AG10803 (cell line): ENCODE measurements at regions not wholly inside any gene's neighbourhood (a gene's known extent, or its start where the extent isn't known, plus 50 kb on each side); places are given as distances from the start of the nearest gene placed in this dataset.

ENCODE experiments used
- DNase-seq: peaks from one replicate; pipeline ENCODE4 v3.0.0; 2010; ENCODE audit warnings: low read depth
- H3K4me3 ChIP-seq: 2 replicates; pipeline ENCODE4 v1.5.1; 2011; ENCODE audit warnings: mild to moderate bottlenecking, low read length, control low read depth
- TF ChIP-seq, protein P1 (sequence below): conservative IDR thresholded peaks from 2 replicates; pipeline ENCODE4 v1.5.1; 2011; ENCODE audit warnings: mild to moderate bottlenecking, low read length, control low read depth, inconsistent platforms

DNA sequence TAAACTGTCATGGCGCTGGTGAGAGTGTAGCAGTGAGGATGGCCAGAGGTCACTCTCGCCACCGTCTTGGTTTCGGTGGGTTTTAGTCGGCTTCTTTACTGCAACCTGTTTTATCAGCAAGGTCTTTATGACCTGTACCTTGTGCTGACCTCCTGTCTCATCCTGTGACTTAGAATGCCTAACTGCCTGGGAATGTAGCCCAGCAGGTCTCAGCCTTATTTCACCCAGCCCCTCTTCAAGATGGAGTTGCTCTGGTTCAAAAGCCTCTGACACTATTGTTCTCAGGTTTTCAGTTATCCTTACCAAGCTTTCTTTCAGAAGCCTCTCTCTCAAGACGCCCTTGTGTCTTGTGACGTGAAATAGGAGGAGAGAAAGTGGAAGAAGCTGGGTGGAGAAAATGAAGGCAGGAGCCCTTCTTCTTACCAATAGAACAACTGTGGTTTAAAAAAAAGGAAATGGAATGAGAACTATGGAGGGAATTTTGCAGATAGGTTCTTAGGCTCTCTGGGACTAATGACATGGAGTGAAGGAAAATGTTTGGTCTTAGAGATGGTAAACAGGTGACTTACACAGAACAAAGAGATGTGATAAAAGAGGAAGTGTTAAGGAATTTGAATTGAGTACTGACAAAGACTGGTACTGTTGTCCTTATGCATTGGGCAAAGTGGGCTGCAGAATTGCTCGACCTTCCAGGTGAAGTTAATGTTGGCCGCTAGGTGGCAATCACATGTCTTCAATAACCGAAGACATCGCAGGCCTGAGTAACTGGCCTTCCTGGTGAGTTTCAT is 133.3 kb upstream of the RAI14 start:
- H3K4me3 ChIP-seq = no peak overlapping the region
- DNase-seq = peak; percentile 87
- TF ChIP-seq, protein P1, sequence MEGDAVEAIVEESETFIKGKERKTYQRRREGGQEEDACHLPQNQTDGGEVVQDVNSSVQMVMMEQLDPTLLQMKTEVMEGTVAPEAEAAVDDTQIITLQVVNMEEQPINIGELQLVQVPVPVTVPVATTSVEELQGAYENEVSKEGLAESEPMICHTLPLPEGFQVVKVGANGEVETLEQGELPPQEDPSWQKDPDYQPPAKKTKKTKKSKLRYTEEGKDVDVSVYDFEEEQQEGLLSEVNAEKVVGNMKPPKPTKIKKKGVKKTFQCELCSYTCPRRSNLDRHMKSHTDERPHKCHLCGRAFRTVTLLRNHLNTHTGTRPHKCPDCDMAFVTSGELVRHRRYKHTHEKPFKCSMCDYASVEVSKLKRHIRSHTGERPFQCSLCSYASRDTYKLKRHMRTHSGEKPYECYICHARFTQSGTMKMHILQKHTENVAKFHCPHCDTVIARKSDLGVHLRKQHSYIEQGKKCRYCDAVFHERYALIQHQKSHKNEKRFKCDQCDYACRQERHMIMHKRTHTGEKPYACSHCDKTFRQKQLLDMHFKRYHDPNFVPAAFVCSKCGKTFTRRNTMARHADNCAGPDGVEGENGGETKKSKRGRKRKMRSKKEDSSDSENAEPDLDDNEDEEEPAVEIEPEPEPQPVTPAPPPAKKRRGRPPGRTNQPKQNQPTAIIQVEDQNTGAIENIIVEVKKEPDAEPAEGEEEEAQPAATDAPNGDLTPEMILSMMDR = peak; percentile 79

DNA sequence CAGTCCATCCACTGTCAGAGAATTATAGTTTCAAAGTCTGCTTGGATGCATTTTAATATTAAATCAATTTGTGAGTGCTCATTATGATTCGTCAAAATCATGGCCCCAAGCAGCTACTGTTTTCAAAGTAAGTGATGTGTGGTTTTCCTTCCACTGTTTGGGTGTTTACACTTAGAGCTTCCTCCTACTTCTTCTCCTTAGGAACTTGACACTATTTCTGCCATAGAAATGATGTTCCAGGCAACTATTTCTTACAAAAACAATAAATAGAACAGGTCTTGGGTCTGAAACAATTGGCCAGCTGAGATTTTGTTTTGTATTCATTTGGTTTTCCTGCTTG is 132.8 kb upstream of the RAI14 start:
- no peak for DNase-seq
- H3K4me3 ChIP-seq = no peak overlapping the region
- TF ChIP-seq, protein P1 = no peak

DNA sequence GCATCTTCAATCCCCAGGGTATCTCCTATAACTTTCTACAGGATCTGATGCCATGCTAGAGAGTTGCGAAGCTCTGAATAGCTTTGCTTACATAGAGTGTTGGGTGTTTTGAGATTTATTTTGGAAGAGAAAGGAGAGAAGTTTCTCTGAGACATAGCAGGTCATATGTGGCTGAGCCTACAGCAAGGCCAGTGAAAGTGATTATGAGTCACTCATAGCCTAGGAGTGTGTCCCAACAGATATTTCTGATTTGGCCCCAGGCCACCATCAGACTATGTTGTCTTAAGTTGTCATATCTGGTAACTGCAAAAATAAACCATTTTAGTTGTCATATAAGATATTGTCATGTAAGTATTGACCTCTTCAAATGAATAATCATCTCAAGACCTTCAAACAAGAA is 132.0 kb upstream of the RAI14 start:
- TF ChIP-seq, protein P1 = no peak
- DNase-seq = peak; percentile 81
- H3K4me3 ChIP-seq = no peak overlapping the region

DNA sequence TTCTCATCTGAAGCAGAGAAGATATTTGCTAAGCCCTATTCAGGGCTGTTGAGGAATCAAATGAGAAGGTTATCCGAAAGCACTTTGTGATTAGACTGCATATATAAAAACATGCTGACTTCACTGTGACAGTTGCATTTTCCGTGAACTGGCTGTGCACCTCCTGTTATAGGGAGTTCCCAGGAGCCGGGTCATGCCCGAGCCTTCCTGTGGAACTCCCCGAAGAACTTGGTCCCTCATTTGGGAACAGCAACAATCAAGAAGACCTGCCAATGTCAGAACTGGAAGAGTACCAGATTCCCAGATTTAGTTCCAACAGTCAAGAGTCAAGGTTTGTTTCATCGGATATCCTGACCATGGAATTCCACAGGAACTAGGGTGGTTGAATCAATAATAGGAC is 130.4 kb upstream of the RAI14 start:
- no peak overlapping the region for H3K4me3 ChIP-seq
- TF ChIP-seq, protein P1 = no peak
- no peak for DNase-seq

DNA sequence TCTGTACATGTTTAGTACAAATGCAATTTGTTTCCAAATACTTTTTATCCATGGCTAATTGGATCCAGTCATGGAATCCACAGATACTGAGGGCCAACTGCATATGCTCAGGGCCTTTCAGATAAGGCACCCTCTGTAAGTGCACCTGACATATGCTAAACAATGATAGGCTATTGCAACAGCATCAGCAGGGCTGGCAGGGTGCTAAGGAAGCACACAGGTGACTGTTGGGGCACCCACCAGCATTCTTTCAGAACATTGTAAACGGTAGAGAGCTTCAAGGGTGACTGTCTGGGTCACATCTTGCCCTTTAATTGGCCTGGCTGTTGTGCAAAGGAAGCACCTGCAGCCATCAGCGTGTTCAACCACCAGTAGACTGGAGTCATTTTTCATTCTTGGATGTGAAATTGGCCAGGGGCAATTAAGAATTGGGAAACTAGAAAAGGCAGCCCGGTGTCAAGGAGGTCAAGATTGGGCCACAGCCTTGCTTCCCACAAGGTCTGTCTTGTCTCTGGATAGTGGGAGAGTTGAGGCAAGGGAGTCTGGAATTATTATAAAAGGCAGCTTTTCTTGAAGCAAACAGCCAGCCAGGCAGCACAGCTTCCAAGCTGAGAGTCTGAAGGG is 129.3 kb upstream of the RAI14 start:
- no peak overlapping the region for H3K4me3 ChIP-seq
- peak; percentile 31 for DNase-seq
- TF ChIP-seq, protein P1 = no peak

DNA sequence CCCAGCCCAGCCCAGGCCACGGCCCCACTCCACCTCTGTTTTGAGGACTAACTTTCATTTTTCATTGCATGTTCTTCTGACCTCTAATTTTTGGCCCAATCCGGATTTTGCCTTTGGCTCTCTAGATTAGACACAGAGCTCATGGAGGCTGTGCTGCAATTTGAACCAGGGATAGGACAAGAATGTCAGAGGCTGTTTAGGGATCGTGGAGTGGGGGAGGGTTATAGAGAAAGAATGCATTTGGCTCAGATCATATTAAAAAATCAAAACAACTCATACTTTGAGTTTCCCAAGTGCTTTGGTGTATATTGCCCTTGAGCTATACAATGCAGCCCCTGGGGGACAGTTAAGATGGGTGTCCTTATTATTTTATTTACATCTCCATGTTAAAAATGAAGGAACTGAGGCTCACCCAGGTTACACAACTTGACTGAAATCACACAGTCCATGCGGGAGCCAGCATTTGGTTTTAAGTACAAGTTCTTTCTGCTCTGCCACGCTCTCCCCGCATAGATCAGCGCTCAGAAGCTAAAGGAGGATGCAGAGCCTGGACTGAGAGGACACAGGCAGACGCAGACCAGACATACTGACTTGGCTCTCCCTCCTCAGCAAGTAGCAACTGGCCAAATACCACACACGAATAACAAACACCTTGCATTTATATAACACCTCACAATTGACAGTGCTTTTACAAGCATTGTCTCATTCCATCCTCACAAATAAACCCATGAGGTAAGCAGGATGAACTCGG is 126.4 kb upstream of the RAI14 start:
- H3K4me3 ChIP-seq = no peak overlapping the region
- TF ChIP-seq, protein P1 = no peak
- DNase-seq = peak; percentile 43
